C4-2B (cell line): ENCODE measurements at regions not wholly inside any gene's neighbourhood (a gene's known extent, or its start where the extent isn't known, plus 50 kb on each side); places are given as distances from the start of the nearest gene placed in this dataset.

Source experiments
- ZFX ChIP-seq: fragments of 450-650 bp; IDR thresholded peaks from 2 replicates; pipeline ENCODE4 v1.6.1; 2017
- TF ChIP-seq, protein P1 (sequence below): fragments of 450-650 bp; conservative IDR thresholded peaks from 2 replicates; pipeline ENCODE4 v1.5.1; 2017; ENCODE audit warnings: mild to moderate bottlenecking

DNA sequence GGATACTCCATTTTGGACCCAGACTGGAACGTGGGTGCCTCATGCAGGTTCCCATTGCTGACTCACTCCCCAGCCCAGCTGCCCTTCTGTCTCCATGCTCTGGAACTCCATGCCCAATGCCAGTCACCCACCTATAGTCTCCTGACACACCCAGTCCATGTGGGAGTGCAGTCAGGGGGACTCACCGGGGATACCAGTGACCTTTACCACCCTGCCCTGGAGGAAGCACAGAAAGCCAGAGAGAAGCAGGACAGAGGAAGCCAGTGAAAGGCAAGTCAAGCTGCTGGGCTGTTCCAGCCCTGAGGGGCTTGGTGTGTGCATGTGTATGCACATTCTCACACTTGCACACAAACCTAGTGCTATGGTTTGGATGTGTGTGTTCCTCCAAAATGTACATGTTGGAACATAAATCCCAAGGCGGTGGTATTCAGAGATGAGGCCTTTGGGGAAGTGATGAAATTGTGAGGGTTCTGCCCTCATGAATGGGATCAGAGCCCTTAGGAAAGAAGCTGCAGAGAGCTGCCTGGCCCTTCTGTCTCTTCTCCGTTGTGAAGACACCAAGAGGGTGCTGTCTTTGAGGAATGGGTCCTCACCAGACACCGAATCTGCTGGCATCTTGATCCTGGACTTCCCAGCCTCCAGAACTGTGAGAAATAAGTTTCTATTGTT, 121.4 kb upstream of the MAFB start:
- TF ChIP-seq, protein P1, sequence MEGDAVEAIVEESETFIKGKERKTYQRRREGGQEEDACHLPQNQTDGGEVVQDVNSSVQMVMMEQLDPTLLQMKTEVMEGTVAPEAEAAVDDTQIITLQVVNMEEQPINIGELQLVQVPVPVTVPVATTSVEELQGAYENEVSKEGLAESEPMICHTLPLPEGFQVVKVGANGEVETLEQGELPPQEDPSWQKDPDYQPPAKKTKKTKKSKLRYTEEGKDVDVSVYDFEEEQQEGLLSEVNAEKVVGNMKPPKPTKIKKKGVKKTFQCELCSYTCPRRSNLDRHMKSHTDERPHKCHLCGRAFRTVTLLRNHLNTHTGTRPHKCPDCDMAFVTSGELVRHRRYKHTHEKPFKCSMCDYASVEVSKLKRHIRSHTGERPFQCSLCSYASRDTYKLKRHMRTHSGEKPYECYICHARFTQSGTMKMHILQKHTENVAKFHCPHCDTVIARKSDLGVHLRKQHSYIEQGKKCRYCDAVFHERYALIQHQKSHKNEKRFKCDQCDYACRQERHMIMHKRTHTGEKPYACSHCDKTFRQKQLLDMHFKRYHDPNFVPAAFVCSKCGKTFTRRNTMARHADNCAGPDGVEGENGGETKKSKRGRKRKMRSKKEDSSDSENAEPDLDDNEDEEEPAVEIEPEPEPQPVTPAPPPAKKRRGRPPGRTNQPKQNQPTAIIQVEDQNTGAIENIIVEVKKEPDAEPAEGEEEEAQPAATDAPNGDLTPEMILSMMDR: no peak
- TF ChIP-seq ZFX: no peak
